Tibial nerve (tissue), 4 donors: ENCODE measurements at regions not wholly inside any gene's neighbourhood (a gene's known extent, or its start where the extent isn't known, plus 50 kb on each side); places are given as distances from the start of the nearest gene placed in this dataset.

Source experiments
- DNase-seq, 2 donors: peaks; one replicate each; pipeline ENCODE4 v3.0.0-alpha.2; 2019; ENCODE audit warnings: low spot score in 2 of 2
- H3K27ac ChIP-seq, 4 donors: fragments of 200-600 bp; sonication (generic) in 3 of 4; one replicate each; pipeline ENCODE4 v1.5.1; 2017 to 2019; ENCODE audit warnings: mild to moderate bottlenecking in 1 of 4
- H3K27me3 ChIP-seq, 2 donors: fragments of 200-600 bp; sonication (generic) in 1 of 2; one replicate each; pipeline versions ENCODE4 v1.5.1 to v1.6.0; 2017 to 2019
- H3K36me3 ChIP-seq, 3 donors: fragments of 200-600 bp; sonication (generic); one replicate each; pipeline ENCODE4 v1.5.1; 2018 to 2019
- H3K4me1 ChIP-seq, 4 donors: fragments of 200-600 bp; sonication (generic) in 3 of 4; one replicate each; pipeline ENCODE4 v1.5.1; 2017 to 2019
- H3K4me3 ChIP-seq, 4 donors: fragments of 200-600 bp; sonication (generic) in 3 of 4; one replicate each; pipeline ENCODE4 v1.5.1; 2017 to 2019; ENCODE audit warnings: mild to moderate bottlenecking in 1 of 4, moderate library complexity in 1 of 4
- H3K9me3 ChIP-seq, 4 donors: fragments of 200-600 bp; sonication (generic) in 3 of 4; one replicate each; pipeline ENCODE4 v1.5.1; 2017 to 2019
- EP300 ChIP-seq, 2 donors: sonication (generic); formaldehyde crosslinking; IDR thresholded peaks; one replicate each; pipeline ENCODE4 v1.6.1; 2017; ENCODE audit warnings: antibody characterized with exemption in 2 of 2, mild to moderate bottlenecking in 1 of 2
- POLR2A ChIP-seq, 2 donors: fragments of 450-650 bp; IDR thresholded peaks; one replicate each; pipeline ENCODE4 v1.6.1; 2017; ENCODE audit warnings: antibody characterized with exemption in 2 of 2, mild to moderate bottlenecking in 2 of 2, moderate library complexity in 2 of 2
- WGBS, 2 donors: methylation state at CpG; one replicate each; pipeline ENCODE4 v1.1.5; 2018; 5-methylcytosine and 5-hydroxymethylcytosine counted together
- TF ChIP-seq, protein P1 (sequence below), 5 experiments: fragments of 200-600 bp in 3 of 5; fragments of 450-650 bp in 2 of 5; sonication (generic) in 3 of 5; IDR thresholded peaks; one replicate each; pipeline ENCODE4 v1.5.1; 2016 to 2019; ENCODE audit warnings: antibody characterized with exemption in 5 of 5, mild to moderate bottlenecking in 3 of 5, moderate library complexity in 2 of 5

GRCh38 chr4:187176261-187176910 is 452.7 kb upstream of the FAT1 start:
- WGBS, 2 donors = 83 to 86% methylated on average over 24 of the region's 24 CpGs
- no peak for DNase-seq
- no peaks in the 10 kb centered on the region for H3K9me3 ChIP-seq
- H3K4me3 ChIP-seq = no peak overlapping the region
- no peaks in the 10 kb centered on the region for H3K36me3 ChIP-seq
- H3K27me3 ChIP-seq = no peaks in the 10 kb centered on the region
- TF ChIP-seq, protein P1, sequence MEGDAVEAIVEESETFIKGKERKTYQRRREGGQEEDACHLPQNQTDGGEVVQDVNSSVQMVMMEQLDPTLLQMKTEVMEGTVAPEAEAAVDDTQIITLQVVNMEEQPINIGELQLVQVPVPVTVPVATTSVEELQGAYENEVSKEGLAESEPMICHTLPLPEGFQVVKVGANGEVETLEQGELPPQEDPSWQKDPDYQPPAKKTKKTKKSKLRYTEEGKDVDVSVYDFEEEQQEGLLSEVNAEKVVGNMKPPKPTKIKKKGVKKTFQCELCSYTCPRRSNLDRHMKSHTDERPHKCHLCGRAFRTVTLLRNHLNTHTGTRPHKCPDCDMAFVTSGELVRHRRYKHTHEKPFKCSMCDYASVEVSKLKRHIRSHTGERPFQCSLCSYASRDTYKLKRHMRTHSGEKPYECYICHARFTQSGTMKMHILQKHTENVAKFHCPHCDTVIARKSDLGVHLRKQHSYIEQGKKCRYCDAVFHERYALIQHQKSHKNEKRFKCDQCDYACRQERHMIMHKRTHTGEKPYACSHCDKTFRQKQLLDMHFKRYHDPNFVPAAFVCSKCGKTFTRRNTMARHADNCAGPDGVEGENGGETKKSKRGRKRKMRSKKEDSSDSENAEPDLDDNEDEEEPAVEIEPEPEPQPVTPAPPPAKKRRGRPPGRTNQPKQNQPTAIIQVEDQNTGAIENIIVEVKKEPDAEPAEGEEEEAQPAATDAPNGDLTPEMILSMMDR (IDR thresholded peaks at IDR 0.05) = no peak
- no peak for TF ChIP-seq POLR2A (IDR thresholded peaks at IDR 0.05)
- no peak overlapping the region for H3K27ac ChIP-seq
- peaks cover 0 to 30% (median 0%) of the 10 kb centered on the region in 4 donors for H3K4me1 ChIP-seq

DNA sequence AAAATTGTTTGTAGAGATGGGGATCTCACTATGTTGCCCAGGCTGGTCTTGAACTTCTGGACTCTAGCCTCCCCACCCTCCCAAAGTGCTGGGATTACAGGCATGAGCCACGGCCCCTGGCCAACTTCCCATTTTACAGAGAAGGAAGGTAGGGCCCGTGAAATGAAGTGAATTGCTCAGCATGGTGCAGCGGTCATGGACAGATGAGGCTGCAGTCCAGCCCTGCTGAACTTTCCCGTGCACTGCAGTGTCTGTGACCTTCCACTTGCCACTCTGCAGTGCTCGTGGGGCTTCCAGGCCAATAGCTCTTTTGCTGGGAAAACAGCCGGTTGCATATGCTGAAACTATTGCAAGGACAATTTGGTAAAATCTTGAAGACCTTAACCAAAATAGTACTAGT is 454.4 kb upstream of the FAT1 start:
- H3K4me3 ChIP-seq = no peak overlapping the region
- WGBS, 2 donors = 56 to 61% methylated on average over 6 of the region's 6 CpGs
- H3K27me3 ChIP-seq = no peaks in the 10 kb centered on the region
- H3K27ac ChIP-seq = no peak overlapping the region
- DNase-seq = no peak
- no peaks in the 10 kb centered on the region for H3K36me3 ChIP-seq
- no peaks in the 10 kb centered on the region for H3K9me3 ChIP-seq
- H3K4me1 ChIP-seq = peaks cover 0 to 25% (median 0%) of the 10 kb centered on the region in 4 donors
- no peak for TF ChIP-seq EP300 (IDR thresholded peaks at IDR 0.05)
- TF ChIP-seq, protein P1 (IDR thresholded peaks at IDR 0.05) = no peak
- no peak for TF ChIP-seq POLR2A (IDR thresholded peaks at IDR 0.05)

DNA sequence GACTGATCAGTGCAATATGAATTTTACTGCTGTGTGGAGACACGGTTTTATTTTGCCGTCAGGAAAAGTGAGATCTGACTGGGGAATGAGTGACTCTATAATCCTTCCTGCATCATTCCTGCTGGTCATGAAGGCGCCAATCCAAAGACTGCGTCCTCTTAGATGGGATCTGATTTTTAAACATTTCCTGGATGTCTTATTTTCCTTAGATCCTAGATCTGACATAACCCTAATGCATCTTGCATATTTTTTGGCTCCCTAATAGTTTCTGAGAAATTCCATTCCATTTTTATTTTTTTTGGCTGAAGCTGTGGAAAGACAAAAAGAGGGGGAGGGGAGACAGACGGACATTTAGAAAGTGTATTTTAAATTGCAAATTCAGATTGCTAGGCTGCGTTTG is 454.9 kb upstream of the FAT1 start:
- no peak for DNase-seq
- no peaks in the 10 kb centered on the region for H3K9me3 ChIP-seq
- no peak overlapping the region for H3K4me3 ChIP-seq
- H3K36me3 ChIP-seq = no peaks in the 10 kb centered on the region
- WGBS, 2 donors = 45 to 48% methylated on average over 6 of the region's 6 CpGs
- no peak for TF ChIP-seq EP300 (IDR thresholded peaks at IDR 0.05)
- TF ChIP-seq, protein P1 (IDR thresholded peaks at IDR 0.05) = no peak
- no peak for TF ChIP-seq POLR2A (IDR thresholded peaks at IDR 0.05)
- peaks cover 0 to 25% (median 0%) of the 10 kb centered on the region in 4 donors for H3K4me1 ChIP-seq
- no peaks in the 10 kb centered on the region for H3K27me3 ChIP-seq
- no peak overlapping the region for H3K27ac ChIP-seq

- Histone ChIP-seq H3K9me3 (no peaks in the 10 kb centered on the region), H3K4me3 (no peak overlapping the region), H3K36me3 (no peaks in the 10 kb centered on the region), H3K27me3 (no peaks in the 10 kb centered on the region), H3K4me1 (peaks cover 0 to 25% (median 0%) of the 10 kb centered on the region in 4 donors), H3K27ac (no peak overlapping the region)
- no peak for DNase-seq
- TF ChIP-seq, protein P1 (IDR thresholded peaks at IDR 0.05) = no peak
- TF ChIP-seq POLR2A (IDR thresholded peaks at IDR 0.05) (no peak), EP300 (IDR thresholded peaks at IDR 0.05) (no peak)
- WGBS, 2 donors = 46 to 58% methylated on average over 10 of the region's 10 CpGs
Observed at GRCh38 chr4:187179086-187180058, 455.7 kb upstream of the FAT1 start.

- DNase-seq = no peak
- H3K4me3 ChIP-seq = no peak overlapping the region
- H3K9me3 ChIP-seq = no peaks in the 10 kb centered on the region
- H3K27me3 ChIP-seq = no peaks in the 10 kb centered on the region
- H3K36me3 ChIP-seq = no peaks in the 10 kb centered on the region
- WGBS, 2 donors = 49 to 52% methylated on average over 6 of the region's 6 CpGs
- no peak overlapping the region for H3K27ac ChIP-seq
- no peak for TF ChIP-seq POLR2A (IDR thresholded peaks at IDR 0.05)
- TF ChIP-seq, protein P1 (IDR thresholded peaks at IDR 0.05) = no peak
- no peak for TF ChIP-seq EP300 (IDR thresholded peaks at IDR 0.05)
- peaks cover 0 to 25% (median 0%) of the 10 kb centered on the region in 4 donors for H3K4me1 ChIP-seq
Observed at GRCh38 chr4:187181054-187181453, 457.4 kb upstream of the FAT1 start.
